T-helper 2 cell (primary cell): ENCODE measurements at regions not wholly inside any gene's neighbourhood (a gene's known extent, or its start where the extent isn't known, plus 50 kb on each side); places are given as distances from the start of the nearest gene placed in this dataset.
"Not testable (repeated sequence)": the region's sequence is repeated elsewhere in the genome, so short reads cannot be mapped to it uniquely, and the experiment has no call there.

Source experiments
- DNase-seq, 5 experiments: peaks; one replicate each; pipeline versions ENCODE4 v3.0.0 to v3.0.0-alpha.2; 2012 to 2022

GRCh38 chr9:65566018-65566417 lies 109.7 kb upstream of the ZNG1E start:
- DNase-seq = not testable (repeated sequence)

DNA sequence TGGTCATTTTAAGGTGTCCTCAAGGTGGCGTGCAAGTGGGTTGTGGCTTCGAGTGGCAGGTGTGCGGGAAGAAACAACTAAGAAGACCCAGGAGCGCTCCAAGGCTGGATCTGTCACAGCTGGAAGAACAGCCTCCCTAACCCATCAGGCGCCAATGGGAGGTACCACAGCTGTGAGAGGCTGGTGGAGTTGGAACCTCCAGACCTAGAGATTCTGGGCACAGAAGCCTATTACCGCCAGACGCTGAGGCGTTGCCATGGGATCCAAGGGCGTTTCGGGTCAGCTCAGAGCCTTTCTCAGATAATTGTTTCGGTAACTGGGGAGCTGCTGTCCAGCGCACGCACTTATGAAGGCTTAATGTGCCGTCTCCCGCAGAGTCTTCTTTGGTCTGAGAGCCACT lies 156.7 kb upstream of the ZNG1E start:
- DNase-seq = not testable (repeated sequence)

GRCh38 chr9:65514465-65514864 lies 161.3 kb upstream of the ZNG1E start:
- DNase-seq = not testable (repeated sequence)

DNA sequence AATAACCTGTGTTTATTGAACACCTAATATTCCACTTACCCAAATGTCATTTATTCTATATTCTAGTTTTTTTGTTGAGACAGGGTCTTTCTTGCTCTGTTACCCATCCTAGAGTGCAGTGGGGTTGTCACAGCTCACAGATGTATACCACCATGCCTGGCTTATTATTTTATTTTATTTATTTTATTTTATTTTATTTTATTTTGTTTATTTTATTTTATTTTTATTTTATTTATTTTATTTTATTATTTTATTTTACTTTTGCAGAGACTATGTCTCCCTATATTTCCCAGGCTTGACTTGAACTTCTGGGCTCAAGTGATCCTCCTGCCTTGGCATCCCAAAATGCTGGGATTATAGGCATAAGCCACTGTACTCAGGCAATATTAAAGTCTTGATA lies 167.8 kb upstream of the ZNG1E start:
- not testable (repeated sequence) for DNase-seq

- not testable (repeated sequence) for DNase-seq
Observed at GRCh38 chr9:65504686-65505085, 171.0 kb upstream of the ZNG1E start.

GRCh38 chr9:65503696-65504095 lies 172.0 kb upstream of the ZNG1E start:
- DNase-seq = not testable (repeated sequence)

DNA sequence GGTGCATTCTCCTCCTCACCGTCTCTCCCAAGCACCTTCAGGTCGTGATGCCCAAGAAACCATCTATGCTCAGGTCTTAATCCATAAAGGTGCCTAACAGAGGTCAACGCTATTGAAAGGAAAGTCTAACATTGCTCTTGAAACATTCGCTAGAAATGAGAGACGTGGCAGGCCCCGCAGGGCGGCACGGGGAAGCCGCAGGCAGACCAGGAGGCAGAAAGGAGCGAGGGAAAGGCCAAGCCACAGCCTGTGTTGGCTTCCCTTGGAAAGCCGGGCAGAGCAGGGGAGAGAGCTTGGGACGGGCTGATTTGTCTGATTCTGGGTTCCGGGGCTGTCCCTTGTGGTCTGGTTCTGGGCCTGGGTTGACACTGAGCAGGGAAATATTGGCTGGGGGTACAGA lies 192.8 kb upstream of the ZNG1E start:
- not testable (repeated sequence) for DNase-seq

- not testable (repeated sequence) for DNase-seq
Observed at GRCh38 chr9:65481291-65481690, 194.4 kb upstream of the ZNG1E start.

- not testable (repeated sequence) for DNase-seq
Observed at GRCh38 chr9:65474891-65475290, 189.9 kb upstream of the FOXD4L5 start.

DNA sequence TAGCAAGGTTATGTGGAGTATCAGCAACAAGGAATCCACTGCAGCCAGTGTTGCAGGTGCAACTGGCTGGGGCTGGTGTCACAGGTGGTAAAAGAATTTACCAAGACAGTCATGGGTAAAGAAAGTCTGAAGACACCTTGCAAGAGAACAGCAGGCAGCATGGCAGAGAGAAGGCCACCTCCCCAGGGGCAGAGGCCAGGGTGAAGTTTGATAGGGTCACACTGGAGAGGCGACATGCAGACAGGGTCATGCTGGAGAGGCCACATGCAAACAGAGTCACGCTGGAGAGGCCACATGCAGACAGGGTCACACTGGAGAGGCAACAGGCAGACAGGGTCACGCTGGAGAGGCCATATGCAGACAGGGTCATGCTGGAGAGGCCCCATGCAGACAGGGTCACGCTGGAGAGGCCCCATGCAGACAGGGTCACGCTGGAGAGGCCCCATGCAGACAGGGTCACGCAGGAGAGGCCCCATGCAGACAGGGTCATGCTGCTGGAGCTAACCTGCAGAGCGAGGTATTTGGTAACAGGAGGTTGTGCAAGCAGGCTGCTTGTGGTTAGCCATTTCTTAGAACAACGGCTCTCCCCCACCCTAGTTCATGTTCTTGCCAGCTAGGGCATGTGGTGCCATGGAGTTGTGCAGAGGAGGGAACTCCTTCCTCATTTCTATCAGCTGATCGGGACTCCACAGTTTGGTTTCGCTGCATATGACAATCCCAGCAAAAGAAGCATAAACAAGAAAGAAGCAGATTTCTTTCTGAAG lies 188.2 kb upstream of the FOXD4L5 start:
- not testable (repeated sequence) for DNase-seq

DNA sequence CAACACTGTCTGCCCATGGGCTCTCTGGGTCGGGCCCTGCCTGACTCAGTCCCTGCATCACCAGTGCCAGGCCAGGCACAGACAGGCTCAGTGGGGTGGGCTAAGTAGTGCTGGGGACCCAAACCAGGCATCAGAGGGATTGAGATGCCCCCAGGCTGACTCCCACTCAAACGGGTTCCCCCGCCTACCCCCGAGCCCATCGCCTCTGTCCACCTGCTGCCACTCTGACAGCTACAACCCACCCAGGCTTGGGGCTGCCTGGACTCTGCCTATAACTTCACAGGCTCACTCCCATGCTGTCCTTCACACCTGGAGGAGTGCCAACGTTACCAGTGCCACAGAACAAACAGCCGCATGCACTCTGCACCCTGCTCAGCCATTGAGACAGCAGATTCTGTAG lies 186.1 kb upstream of the FOXD4L5 start:
- DNase-seq = not testable (repeated sequence)

DNA sequence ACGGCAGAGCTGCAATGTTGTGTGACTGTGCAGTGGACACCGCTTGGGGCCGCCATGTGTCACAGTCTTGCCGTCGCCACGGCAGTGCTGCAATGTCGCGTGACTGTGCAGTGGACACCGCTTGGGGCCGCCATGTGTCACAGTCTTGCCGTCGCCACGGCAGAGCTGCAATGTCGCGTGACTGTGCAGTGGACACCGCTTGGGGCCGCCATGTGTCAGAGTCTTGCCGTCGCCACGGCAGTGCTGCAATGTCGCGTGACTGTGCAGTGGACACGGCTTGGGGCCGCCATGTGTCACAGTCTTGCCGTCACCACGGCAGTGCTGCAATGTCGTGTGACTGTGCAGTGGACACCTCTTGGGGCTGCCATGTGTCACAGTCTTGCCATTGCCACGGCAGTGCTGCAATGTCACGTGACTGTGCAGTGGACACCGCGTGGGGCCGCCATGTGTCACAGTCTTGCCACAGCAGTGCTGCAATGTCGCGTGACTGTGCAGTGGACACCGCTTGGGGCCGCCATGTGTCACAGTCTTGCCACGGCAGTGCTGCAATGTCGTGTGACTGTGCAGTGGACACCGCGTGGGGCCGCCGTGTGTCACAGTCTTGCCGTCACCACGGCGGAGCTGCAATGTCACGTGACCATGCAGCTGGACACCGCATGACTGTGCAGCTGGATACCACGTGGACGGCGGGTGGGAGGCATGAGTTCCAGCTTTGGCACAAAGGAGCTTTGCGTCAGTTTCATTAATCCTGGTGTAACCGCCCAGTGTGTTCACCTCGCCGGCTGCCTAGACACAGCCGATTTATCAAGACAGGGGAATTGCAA lies 182.1 kb upstream of the FOXD4L5 start:
- not testable (repeated sequence) for DNase-seq

DNA sequence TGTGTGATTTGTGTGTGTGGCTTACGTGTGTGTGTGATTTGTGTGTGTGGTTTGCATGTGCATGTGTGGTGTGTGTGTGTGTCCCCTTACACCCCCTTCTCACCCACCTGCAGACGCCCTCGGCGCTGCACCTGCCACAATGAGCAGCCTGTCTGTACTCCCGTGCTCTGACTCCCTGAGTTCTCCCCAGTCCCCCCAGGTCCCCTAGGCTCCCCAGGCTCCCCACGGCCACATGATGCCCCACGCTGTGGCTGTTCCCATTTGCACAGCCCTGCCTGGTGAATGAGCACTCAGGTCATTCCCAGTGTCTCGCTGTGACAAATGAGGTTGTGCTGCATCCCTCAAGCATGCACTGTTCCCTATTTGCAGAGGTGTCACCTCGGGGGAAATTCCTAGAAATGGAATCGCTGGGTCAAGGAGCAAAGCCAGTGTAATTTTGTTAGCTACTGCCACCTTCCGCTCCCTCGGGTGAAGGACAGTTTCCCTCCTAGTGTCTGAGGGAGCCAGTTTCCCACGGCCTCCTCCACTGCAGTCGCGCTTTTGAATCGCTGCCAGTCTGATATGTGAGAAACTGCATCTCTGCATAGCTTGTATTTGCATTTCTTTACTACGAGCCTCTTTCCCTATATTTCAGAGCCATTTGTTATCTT lies 180.4 kb upstream of the FOXD4L5 start:
- not testable (repeated sequence) for DNase-seq

GRCh38 chr9:65462476-65462875 lies 177.5 kb upstream of the FOXD4L5 start:
- not testable (repeated sequence) for DNase-seq

GRCh38 chr9:65459756-65460320 lies 174.8 kb upstream of the FOXD4L5 start:
- DNase-seq = no peak

- DNase-seq = no peak
Observed at GRCh38 chr9:65458992-65459391, 174.0 kb upstream of the FOXD4L5 start.

DNA sequence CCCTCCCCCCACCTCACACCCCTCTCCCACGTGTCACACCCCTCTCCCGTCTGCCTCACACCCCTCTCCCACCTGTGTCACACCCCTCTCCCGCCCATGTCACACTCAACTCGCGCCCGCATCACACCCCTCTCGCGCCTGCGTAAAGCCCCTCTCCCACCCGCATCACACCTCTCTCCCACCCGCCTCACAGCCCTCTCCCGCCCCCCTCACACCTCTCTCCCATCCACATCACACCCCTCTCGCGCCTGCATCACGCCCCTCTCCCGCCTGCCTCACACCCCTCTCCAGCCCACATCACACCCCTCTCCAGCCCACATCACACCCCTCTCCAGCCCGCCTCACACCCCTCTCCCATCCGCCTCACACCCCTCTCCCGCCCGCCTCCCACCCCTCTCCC lies 173.5 kb upstream of the FOXD4L5 start:
- DNase-seq = no peak

- DNase-seq = not testable (repeated sequence)
Observed at GRCh38 chr9:65456991-65457390, 172.0 kb upstream of the FOXD4L5 start.

DNA sequence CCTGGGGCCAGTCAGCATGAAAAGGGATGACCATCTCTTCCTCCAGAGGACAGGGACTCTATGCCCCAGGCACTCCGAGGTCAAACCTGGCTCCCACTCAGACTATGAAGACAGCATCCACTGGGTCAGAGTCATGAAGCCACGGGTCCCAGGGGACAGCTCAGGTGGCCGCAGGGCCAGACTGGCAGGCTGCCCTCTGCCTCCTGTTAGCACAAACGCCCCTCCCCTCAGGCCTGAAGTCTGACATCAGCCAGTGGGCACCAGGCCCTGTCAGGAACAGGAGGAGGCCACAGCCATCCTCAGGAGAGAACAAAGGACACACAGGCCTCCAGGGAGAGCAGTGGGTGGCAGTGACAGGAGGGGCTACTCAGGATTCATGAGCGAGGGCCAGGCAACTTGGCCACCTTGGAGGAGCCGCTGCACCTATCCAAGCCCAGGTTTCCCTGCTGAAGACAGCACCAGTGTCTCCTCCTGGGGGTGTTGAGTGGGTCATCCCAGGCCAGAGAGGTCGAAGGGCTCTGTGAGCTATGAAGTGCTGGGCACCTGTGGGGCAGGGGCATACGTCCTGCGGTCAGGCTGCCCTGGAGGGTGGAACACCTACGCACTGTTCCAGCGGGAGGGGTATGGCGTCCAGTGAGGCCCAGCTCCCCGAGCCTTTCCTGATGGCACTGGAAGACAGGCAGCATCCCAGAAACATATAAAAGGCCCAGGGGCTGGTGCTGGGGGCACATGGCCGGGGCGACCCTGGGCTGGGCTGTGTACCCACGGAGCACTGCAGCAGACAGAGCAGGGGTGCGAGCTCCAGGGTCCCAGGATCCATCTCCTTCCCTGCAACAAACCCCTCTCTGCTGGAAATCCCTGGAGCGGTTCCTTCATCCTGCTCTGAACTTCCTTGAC lies 171.0 kb upstream of the FOXD4L5 start:
- not testable (repeated sequence) for DNase-seq

GRCh38 chr9:65455136-65455535 lies 170.1 kb upstream of the FOXD4L5 start:
- not testable (repeated sequence) for DNase-seq

- not testable (repeated sequence) for DNase-seq
Observed at GRCh38 chr9:65454666-65455065, 169.7 kb upstream of the FOXD4L5 start.

DNA sequence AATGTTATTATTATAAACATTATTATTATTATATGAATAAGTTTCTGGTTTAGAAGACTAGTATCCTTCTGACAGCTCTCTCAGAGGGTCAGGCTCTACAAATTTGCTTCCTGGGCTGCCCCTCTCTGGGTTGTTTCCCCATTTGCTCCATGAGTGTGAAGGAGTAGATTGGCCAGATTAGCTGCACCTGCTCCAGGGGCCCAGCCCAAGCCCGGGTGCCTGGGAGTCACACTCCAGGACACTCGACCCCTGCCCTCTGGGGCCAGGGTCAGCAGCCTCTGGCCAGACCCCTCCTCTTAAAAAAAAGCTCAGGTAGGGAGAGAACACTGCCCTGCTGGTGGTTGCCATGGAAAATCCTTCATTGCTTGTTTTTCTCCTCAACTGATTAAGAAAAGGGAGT lies 169.0 kb upstream of the FOXD4L5 start:
- not testable (repeated sequence) for DNase-seq
